ENCODE measurements at regions not wholly inside any gene's neighbourhood (a gene's known extent, or its start where the extent isn't known, plus 50 kb on each side); places are given as distances from the start of the nearest gene placed in this dataset.

DNA sequence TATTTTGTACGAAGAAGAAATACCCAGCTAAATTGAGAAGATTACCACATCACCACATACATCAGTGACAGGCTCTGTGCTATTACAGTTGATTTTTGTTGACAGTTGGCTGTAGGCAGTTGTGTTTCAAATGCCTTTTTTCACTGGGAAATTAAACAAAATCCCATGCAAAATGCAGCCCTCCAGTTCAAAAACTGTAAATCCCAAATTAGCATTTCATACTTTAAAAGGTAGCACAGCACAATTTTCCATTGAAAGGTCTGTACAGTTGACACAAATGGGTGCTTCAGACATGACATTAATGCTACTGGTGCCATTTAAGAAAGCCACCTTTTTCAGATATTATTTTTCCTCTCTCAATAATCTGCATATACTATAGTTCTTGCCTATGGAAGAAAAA, 807.2 kb downstream of the BCL11A start:
- DNase-seq (ENCODE audit: low read depth, low spot score) (no peak), ATAC-seq (no peak)
- ChIA-PET CTCF (no interaction called here), POLR2A (no interaction called here)
- no peak overlapping the region for H3K27ac ChIP-seq (ENCODE audit: low read length)
- H3K36me3 ChIP-seq (ENCODE audit: control insufficient read depth, insufficient read depth, low read length) = no peaks in the 10 kb centered on the region
- no peaks in the 10 kb centered on the region for H3K9me3 ChIP-seq (ENCODE audit: control insufficient read depth, insufficient read depth, low read depth, low read length)
- in situ Hi-C loops (cut with HindIII; ENCODE audit: low pct_unique_long_range_greater_than_20kb, low sequenced_read_pairs) = no loop called here
- H3K27me3 ChIP-seq (ENCODE audit: control insufficient read depth, insufficient read depth, low read length) = no peaks in the 10 kb centered on the region; the same call in 1 of the 2 replicates
- no TSS peak for BruUV-seq (replicated peaks)
- H3K4me1 ChIP-seq (ENCODE audit: control insufficient read depth, insufficient read depth, low read length) = no peaks in the 10 kb centered on the region
- intact Hi-C loops (cut with micrococcal nuclease; ENCODE audit: unreplicated experiment) = no loop called here
- no peak for TF ChIP-seq TCF7L2 (IDR thresholded peaks at IDR 0.05; ENCODE audit: low read depth, low read length)
- TF ChIP-seq, protein P1, sequence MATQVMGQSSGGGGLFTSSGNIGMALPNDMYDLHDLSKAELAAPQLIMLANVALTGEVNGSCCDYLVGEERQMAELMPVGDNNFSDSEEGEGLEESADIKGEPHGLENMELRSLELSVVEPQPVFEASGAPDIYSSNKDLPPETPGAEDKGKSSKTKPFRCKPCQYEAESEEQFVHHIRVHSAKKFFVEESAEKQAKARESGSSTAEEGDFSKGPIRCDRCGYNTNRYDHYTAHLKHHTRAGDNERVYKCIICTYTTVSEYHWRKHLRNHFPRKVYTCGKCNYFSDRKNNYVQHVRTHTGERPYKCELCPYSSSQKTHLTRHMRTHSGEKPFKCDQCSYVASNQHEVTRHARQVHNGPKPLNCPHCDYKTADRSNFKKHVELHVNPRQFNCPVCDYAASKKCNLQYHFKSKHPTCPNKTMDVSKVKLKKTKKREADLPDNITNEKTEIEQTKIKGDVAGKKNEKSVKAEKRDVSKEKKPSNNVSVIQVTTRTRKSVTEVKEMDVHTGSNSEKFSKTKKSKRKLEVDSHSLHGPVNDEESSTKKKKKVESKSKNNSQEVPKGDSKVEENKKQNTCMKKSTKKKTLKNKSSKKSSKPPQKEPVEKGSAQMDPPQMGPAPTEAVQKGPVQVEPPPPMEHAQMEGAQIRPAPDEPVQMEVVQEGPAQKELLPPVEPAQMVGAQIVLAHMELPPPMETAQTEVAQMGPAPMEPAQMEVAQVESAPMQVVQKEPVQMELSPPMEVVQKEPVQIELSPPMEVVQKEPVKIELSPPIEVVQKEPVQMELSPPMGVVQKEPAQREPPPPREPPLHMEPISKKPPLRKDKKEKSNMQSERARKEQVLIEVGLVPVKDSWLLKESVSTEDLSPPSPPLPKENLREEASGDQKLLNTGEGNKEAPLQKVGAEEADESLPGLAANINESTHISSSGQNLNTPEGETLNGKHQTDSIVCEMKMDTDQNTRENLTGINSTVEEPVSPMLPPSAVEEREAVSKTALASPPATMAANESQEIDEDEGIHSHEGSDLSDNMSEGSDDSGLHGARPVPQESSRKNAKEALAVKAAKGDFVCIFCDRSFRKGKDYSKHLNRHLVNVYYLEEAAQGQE (IDR thresholded peaks at IDR 0.05; ENCODE audit: insufficient read depth in 1 of 2, low read depth in 2 of 2, low read length in 1 of 2) = no peak
- no peak for TF ChIP-seq SIN3A (IDR thresholded peaks at IDR 0.05; ENCODE audit: borderline replicate concordance, insufficient read depth, low read depth, low read length)
- TF ChIP-seq, protein P2, sequence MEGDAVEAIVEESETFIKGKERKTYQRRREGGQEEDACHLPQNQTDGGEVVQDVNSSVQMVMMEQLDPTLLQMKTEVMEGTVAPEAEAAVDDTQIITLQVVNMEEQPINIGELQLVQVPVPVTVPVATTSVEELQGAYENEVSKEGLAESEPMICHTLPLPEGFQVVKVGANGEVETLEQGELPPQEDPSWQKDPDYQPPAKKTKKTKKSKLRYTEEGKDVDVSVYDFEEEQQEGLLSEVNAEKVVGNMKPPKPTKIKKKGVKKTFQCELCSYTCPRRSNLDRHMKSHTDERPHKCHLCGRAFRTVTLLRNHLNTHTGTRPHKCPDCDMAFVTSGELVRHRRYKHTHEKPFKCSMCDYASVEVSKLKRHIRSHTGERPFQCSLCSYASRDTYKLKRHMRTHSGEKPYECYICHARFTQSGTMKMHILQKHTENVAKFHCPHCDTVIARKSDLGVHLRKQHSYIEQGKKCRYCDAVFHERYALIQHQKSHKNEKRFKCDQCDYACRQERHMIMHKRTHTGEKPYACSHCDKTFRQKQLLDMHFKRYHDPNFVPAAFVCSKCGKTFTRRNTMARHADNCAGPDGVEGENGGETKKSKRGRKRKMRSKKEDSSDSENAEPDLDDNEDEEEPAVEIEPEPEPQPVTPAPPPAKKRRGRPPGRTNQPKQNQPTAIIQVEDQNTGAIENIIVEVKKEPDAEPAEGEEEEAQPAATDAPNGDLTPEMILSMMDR (IDR thresholded peaks at IDR 0.05) = no peak
- no peak for TF ChIP-seq POLR2AphosphoS5 (IDR thresholded peaks at IDR 0.05; ENCODE audit: low read depth, low read length)
- no peak overlapping the region for H3K4me3 ChIP-seq (ENCODE audit: low read depth in 2 of 2, low read length in 2 of 2)

DNA sequence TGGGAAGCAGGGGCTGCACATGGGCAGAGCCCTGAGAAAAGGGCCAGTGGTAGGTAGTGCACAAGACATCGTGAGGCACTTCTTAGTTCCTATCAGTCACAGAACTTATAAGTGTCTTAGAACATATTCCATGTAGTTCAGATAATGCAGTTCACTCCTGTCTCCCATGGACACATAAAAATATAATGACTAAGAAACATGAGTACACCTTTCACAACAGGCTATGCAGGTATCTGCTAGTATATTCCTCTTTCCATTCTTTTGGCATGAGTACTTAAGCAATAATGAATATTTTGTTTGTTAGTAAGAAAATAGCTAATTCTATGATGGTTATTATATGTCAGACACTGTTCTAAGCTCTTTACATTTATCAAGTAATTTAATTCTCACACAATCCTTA, 808.4 kb downstream of the BCL11A start:
- no TSS peak for BruUV-seq (replicated peaks)
- no peaks in the 10 kb centered on the region for H3K9me3 ChIP-seq (ENCODE audit: control insufficient read depth, insufficient read depth, low read depth, low read length)
- ATAC-seq (no peak), DNase-seq (ENCODE audit: low read depth, low spot score) (no peak)
- H3K27ac ChIP-seq (ENCODE audit: low read length) = no peak overlapping the region
- H3K4me3 ChIP-seq (ENCODE audit: low read depth in 2 of 2, low read length in 2 of 2) = no peak overlapping the region
- no peaks in the 10 kb centered on the region for H3K4me1 ChIP-seq (ENCODE audit: control insufficient read depth, insufficient read depth, low read length)
- H3K36me3 ChIP-seq (ENCODE audit: control insufficient read depth, insufficient read depth, low read length) = no peaks in the 10 kb centered on the region
- no peaks in the 10 kb centered on the region; the same call in 1 of the 2 replicates for H3K27me3 ChIP-seq (ENCODE audit: control insufficient read depth, insufficient read depth, low read length)
- ChIA-PET POLR2A (no interaction called here), CTCF (no interaction called here)
- TF ChIP-seq, protein P1 (IDR thresholded peaks at IDR 0.05; ENCODE audit: insufficient read depth in 1 of 2, low read depth in 2 of 2, low read length in 1 of 2) = no peak
- TF ChIP-seq TCF7L2 (IDR thresholded peaks at IDR 0.05; ENCODE audit: low read depth, low read length) (no peak), SIN3A (IDR thresholded peaks at IDR 0.05; ENCODE audit: borderline replicate concordance, insufficient read depth, low read depth, low read length) (no peak), POLR2AphosphoS5 (IDR thresholded peaks at IDR 0.05; ENCODE audit: low read depth, low read length) (no peak)
- TF ChIP-seq, protein P2 (IDR thresholded peaks at IDR 0.05) = no peak
- intact Hi-C loops (cut with micrococcal nuclease; ENCODE audit: unreplicated experiment) = no loop called here
- in situ Hi-C loops (cut with HindIII; ENCODE audit: low pct_unique_long_range_greater_than_20kb, low sequenced_read_pairs) = no loop called here
